DMS53 (cell line): ENCODE measurements at regions not wholly inside any gene's neighbourhood (a gene's known extent, or its start where the extent isn't known, plus 50 kb on each side); places are given as distances from the start of the nearest gene placed in this dataset.

Source experiments
- DNase-seq: peaks from one replicate; lab custom pipeline; 2025; lab: John Stamatoyannopoulos, UW

GRCh38 chrX:71000139-71000538, 68.0 kb downstream of the SNX12 start:
- DNase-seq = no peak

GRCh38 chrX:70998411-70999027, 67.6 kb upstream of the SLC7A3 start:
- DNase-seq = peak; percentile 5

- DNase-seq = no peak
Observed at GRCh38 chrX:70995338-70995737, 64.4 kb upstream of the SLC7A3 start.

GRCh38 chrX:70988425-70988824, 57.5 kb upstream of the SLC7A3 start:
- DNase-seq = no peak
